HFFc6 (cell line): ENCODE measurements at regions not wholly inside any gene's neighbourhood (a gene's known extent, or its start where the extent isn't known, plus 50 kb on each side); places are given as distances from the start of the nearest gene placed in this dataset.

Experiments used
- DNase-seq: peaks from one replicate; pipeline ENCODE4 v3.0.0-alpha.2; 2018
- H3K27ac Mint-ChIP-seq: 2 replicates; pipeline ENCODE4 v1.8.0; 2020; ENCODE audit warnings: mild to moderate bottlenecking, mixed read lengths
- H3K27me3 Mint-ChIP-seq: 2 replicates; pipeline ENCODE4 v1.8.0; 2021; ENCODE audit warnings: mild to moderate bottlenecking, moderate library complexity, mixed read lengths; ENCODE audit not compliant: insufficient read depth
- H3K36me3 Mint-ChIP-seq: 2 replicates; pipeline ENCODE4 v1.8.0; 2021; ENCODE audit warnings: low read depth, mixed read lengths
- H3K4me1 Mint-ChIP-seq: 2 replicates; pipeline ENCODE4 v1.8.0; 2020; ENCODE audit warnings: low read depth, mixed read lengths
- H3K4me3 Mint-ChIP-seq: 2 replicates; pipeline ENCODE4 v1.8.0; 2020; ENCODE audit warnings: mild to moderate bottlenecking, moderate library complexity, mixed read lengths
- H3K9me3 Mint-ChIP-seq: 2 replicates; pipeline ENCODE4 v1.8.0; 2020; ENCODE audit warnings: mild to moderate bottlenecking, mixed read lengths
- TF ChIP-seq, protein P1 (sequence below): fragments of 200-600 bp; sonication (generic); IDR thresholded peaks from 2 replicates; pipeline ENCODE4 v1.5.0; 2021; ENCODE audit warnings: antibody characterized with exemption, mild to moderate bottlenecking

DNA sequence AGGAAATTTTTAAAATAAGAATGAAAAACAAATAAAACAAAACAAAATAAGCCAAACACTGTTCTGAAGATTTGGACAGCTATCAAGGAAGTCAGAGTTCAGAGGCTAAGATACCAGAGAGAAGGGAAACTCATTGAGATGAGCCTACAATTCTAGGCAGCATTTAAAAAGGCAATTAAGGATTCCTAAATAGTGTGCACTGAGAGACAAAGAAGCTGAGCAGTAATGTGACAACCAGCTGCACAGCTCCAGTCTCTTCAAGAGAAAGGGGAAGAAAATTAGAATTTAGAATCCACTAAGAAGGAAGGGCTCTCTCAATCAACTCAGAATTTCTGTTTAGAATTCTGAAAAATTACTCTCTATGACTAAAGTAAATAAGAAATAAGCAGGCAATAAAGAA is 246.7 kb upstream of the COX7C start:
- H3K4me3 Mint-ChIP-seq = no peak overlapping the region
- no peak overlapping the region for H3K27ac Mint-ChIP-seq
- peaks cover 2% of the 10 kb centered on the region; the same call in 1 of the 2 replicates for H3K27me3 Mint-ChIP-seq
- no peak for DNase-seq
- no peaks in the 10 kb centered on the region for H3K36me3 Mint-ChIP-seq
- peaks cover 22% of the 10 kb centered on the region for H3K9me3 Mint-ChIP-seq
- TF ChIP-seq, protein P1, sequence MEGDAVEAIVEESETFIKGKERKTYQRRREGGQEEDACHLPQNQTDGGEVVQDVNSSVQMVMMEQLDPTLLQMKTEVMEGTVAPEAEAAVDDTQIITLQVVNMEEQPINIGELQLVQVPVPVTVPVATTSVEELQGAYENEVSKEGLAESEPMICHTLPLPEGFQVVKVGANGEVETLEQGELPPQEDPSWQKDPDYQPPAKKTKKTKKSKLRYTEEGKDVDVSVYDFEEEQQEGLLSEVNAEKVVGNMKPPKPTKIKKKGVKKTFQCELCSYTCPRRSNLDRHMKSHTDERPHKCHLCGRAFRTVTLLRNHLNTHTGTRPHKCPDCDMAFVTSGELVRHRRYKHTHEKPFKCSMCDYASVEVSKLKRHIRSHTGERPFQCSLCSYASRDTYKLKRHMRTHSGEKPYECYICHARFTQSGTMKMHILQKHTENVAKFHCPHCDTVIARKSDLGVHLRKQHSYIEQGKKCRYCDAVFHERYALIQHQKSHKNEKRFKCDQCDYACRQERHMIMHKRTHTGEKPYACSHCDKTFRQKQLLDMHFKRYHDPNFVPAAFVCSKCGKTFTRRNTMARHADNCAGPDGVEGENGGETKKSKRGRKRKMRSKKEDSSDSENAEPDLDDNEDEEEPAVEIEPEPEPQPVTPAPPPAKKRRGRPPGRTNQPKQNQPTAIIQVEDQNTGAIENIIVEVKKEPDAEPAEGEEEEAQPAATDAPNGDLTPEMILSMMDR = no peak
- H3K4me1 Mint-ChIP-seq = no peaks in the 10 kb centered on the region

DNA sequence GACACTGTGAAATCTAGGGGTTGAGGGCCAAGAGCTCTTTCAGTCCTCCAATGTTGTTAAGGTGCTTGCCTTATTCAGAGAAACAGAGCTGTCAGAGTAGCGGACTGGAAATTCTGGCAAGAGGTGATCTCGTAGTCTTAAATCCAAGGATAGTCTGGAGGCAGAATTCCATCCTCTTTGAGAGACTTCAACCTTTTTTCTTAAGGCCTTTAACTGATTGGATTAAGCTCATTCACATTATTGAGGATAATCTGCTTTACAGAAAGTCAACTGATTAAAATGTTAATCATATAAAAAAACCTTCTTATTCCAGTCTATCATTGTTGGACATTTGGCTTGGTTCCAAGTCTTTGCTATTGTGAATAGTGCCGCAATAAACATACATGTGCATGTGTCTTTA is 243.1 kb upstream of the COX7C start:
- H3K36me3 Mint-ChIP-seq = no peaks in the 10 kb centered on the region

DNA sequence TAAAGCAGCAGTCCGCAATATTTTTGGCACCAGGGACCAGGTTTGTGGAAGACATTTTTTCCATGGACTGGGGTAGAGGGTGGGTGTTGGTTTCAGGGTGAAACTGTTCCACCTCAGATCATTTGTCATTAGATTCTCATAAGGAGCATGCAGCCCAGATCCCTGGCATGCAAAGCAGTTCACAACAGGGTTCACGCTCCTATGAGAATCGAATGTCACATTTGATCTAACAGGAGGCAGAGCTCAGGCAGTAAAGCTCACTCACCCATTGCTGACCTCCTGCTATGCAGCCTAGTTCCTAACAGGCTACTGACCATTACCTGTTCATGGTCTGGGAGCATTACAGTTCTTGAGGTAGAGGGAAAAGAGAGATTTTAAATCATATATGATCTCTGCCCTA is 241.5 kb upstream of the COX7C start:
- H3K4me1 Mint-ChIP-seq = no peaks in the 10 kb centered on the region
- H3K9me3 Mint-ChIP-seq = peaks cover 22% of the 10 kb centered on the region
- H3K27ac Mint-ChIP-seq = no peak overlapping the region
- DNase-seq = no peak
- TF ChIP-seq, protein P1 = no peak
- H3K27me3 Mint-ChIP-seq = peaks cover 2% of the 10 kb centered on the region; the same call in 1 of the 2 replicates
- no peak overlapping the region for H3K4me3 Mint-ChIP-seq
- H3K36me3 Mint-ChIP-seq = no peaks in the 10 kb centered on the region

More for the DNA sequence above, 243.1 kb upstream of the COX7C start:
- Mint-ChIP-seq H3K9me3 (peaks cover 18% of the 10 kb centered on the region), H3K27me3 (peaks cover 2% of the 10 kb centered on the region; the same call in 1 of the 2 replicates), H3K27ac (no peak overlapping the region), H3K4me3 (no peak overlapping the region), H3K4me1 (no peaks in the 10 kb centered on the region)
- TF ChIP-seq, protein P1 = no peak
- no peak for DNase-seq

DNA sequence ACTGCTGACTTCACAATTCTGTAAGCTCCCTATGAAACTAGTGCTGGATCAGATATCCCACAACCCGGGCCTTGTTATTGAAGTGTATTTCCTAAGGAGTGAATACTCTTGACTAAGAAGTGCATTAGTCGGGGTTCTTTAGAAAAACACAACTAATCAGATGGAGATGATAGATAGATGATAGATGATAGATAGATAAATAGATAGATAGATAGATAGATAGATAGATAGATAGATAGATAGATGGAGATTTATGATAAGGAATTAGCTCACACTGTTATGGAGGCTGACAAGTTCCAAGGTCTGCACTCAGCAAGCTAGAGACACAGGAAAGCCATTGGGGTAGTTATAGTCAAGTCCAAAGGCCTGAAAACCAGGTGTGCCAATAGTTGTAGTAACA is 214.6 kb upstream of the COX7C start:
- Mint-ChIP-seq H3K27ac (no peak overlapping the region), H3K4me1 (no peaks in the 10 kb centered on the region), H3K36me3 (no peaks in the 10 kb centered on the region), H3K9me3 (peaks cover 16% of the 10 kb centered on the region), H3K4me3 (no peak overlapping the region), H3K27me3 (no peaks in the 10 kb centered on the region)
- TF ChIP-seq, protein P1 = no peak
- DNase-seq = no peak

DNA sequence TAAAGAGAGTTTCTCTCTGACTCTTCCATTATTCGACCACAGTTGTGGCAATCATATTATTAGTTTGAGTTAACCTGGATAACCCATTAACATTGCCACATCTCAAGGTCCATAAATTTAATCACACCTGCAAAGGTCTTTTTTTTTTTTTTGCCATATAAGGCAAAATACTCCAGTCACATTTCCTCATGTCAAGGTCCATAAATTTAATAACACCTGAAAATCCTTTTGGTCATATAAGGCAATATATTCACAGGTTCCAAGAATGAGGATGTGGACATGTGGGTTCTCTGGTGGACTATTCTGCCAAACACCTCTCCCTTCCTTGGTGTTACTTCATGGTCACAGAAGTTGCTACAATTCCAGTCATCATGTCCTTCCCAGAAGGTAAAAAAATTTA is 213.5 kb upstream of the COX7C start:
- no peak for DNase-seq
- Mint-ChIP-seq H3K4me3 (no peak overlapping the region), H3K4me1 (no peaks in the 10 kb centered on the region), H3K27me3 (no peaks in the 10 kb centered on the region), H3K9me3 (peaks cover 19% of the 10 kb centered on the region), H3K36me3 (no peaks in the 10 kb centered on the region), H3K27ac (no peak overlapping the region)
- TF ChIP-seq, protein P1 = no peak

DNA sequence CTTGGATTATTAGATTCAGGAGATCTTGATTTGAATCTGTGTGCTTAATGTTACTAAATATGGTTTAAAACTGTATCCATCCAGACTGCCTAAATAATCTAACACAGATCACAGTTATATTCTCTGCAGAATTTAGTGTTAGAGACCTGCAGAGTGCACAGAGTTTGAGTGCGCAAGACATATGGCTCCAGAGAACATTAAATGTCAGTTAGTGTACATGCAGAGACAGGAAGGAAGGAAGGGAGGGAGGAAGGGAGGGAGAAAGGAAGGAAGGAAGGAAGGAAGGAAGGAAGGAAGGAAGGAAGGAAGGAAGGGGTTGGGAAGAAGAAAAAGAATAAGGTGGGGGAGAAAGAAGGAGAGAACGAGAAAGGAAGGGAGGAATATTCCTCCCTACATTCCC is 210.0 kb upstream of the COX7C start:
- H3K27me3 Mint-ChIP-seq = no peaks in the 10 kb centered on the region; the same call in 1 of the 2 replicates
- no peaks in the 10 kb centered on the region for H3K36me3 Mint-ChIP-seq
- no peak for DNase-seq
- H3K9me3 Mint-ChIP-seq = peaks cover 11% of the 10 kb centered on the region
- no peak overlapping the region for H3K27ac Mint-ChIP-seq
- H3K4me3 Mint-ChIP-seq = no peak overlapping the region
- H3K4me1 Mint-ChIP-seq = no peaks in the 10 kb centered on the region
- TF ChIP-seq, protein P1 = no peak
